IgD-negative memory B cell (primary cell): ENCODE measurements at regions not wholly inside any gene's neighbourhood (a gene's known extent, or its start where the extent isn't known, plus 50 kb on each side); places are given as distances from the start of the nearest gene placed in this dataset.
"Not testable (repeated sequence)": the region's sequence is repeated elsewhere in the genome, so short reads cannot be mapped to it uniquely, and the experiment has no call there.

ENCODE experiments used
- H3K27ac Mint-ChIP-seq, 3 donors: one replicate each; pipeline ENCODE4 v1.8.0; 2020 to 2022; ENCODE audit warnings: mild to moderate bottlenecking in 3 of 3, mixed read lengths in 3 of 3, moderate library complexity in 1 of 3
- H3K27me3 Mint-ChIP-seq: one replicate; pipeline ENCODE4 v1.8.0; 2021; ENCODE audit warnings: mixed read lengths
- H3K36me3 Mint-ChIP-seq: one replicate; pipeline ENCODE4 v1.8.0; 2020; ENCODE audit warnings: mild to moderate bottlenecking, mixed read lengths
- H3K4me1 Mint-ChIP-seq, 3 donors: one replicate each; pipeline ENCODE4 v1.8.0; 2020 to 2022; ENCODE audit warnings: mixed read lengths in 3 of 3, mild to moderate bottlenecking in 1 of 3
- H3K4me3 Mint-ChIP-seq, 4 donors: one replicate each; pipeline ENCODE4 v1.8.0; 2020 to 2022; ENCODE audit warnings: mild to moderate bottlenecking in 4 of 4, mixed read lengths in 4 of 4, moderate library complexity in 3 of 4
- H3K9me3 Mint-ChIP-seq, 3 donors: one replicate each; pipeline ENCODE4 v1.8.0; 2020 to 2021; ENCODE audit warnings: mixed read lengths in 3 of 3, mild to moderate bottlenecking in 1 of 3

DNA sequence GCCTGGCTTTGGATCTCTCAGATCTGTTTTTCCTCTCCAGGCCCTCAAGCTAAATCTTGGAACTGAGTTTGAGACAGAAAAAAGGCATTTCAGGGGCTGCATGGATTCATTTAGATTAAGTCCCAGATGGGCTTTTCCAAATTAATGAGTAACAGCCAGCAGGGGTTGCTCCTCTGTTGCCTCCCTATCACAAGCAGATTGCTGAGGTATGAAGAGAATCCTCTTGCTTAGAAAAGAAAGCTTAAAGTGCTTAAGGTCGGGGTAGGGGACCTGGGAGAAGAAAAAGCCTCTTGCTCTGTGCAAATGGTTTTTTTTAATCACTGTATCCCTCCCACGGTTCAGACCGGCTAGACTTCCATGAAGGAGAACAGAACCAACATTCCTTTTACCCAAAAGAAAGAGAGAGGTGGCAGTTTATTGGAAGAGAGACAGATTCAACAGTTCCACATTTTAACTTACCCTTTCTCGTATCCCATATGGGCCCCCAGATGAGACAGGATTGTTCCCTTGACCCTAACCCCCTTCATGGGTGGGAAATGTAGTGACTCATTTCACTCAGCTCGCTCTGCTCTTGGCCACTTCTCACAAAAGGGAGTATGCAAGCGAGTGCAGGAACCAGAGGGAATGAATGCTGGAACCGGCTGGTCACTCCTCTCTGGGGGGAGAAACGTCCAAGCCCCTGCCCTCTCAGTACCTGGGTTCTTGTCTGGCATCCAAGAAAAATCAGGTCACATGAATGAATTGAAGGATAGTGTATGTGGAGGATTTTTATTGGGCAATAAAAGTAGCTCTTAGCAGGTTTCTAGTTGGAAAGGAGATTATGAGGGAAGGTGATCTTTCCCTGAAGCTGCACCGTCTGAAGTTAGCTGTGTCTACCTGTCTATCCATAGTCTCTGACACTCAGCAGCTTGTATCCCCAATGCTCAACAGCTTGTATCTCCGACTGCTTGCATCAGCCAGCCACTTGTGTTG lies 745.2 kb downstream of the SI start:
- Mint-ChIP-seq H3K4me1 (no peaks in the 10 kb centered on the region), H3K36me3 (no peaks in the 10 kb centered on the region), H3K9me3 (no peaks in the 10 kb centered on the region), H3K27ac (no peak overlapping the region), H3K4me3 (no peak overlapping the region), H3K27me3 (no peaks in the 10 kb centered on the region)

DNA sequence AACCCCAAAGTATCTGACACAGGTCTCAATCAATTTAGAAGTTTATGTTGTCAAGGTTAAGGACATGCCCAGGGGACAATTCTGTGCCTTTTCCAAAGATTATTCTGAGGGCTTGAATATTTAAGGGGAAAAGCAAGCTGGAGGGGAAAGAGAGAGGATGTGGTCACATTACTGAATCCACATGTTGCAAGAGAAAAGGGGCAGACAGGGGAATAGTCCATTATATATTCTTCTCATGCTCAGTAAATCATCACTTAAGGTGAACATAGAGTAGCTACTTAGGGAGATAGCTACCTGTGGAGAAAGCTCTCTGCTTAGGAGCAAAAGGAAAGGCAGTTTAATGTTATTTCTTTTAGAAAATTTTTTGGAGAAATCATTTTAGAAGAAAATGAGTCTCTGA lies 751.6 kb downstream of the SI start:
- Mint-ChIP-seq H3K9me3 (peaks cover 0 to 2% (median 0%) of the 10 kb centered on the region in 3 donors), H3K4me1 (no peaks in the 10 kb centered on the region), H3K27me3 (no peaks in the 10 kb centered on the region), H3K36me3 (no peaks in the 10 kb centered on the region), H3K4me3 (no peak overlapping the region), H3K27ac (no peak overlapping the region)

DNA sequence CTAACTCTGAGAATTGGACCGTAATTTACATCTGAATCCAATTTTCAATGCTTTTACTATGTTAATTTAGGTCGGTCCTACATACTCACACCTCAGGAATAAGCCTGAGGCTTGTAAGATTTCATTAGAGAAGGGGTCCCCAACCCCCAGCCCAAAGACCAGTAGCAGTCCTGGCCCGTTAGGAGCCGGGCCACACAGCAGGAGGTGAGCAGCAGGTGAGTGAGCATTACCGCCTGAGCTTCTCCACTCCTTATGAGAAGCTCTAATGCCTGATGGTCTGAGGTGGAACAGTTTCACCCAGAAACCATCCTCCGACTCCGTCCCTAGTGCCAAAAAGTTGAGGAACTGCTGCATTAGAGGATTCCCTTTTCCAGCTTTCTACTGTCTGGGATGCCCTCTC lies 757.3 kb downstream of the SI start:
- no peak overlapping the region for H3K4me3 Mint-ChIP-seq
- no peaks in the 10 kb centered on the region for H3K4me1 Mint-ChIP-seq
- no peaks in the 10 kb centered on the region for H3K36me3 Mint-ChIP-seq
- peaks cover 0 to 5% (median 0%) of the 10 kb centered on the region in 3 donors for H3K9me3 Mint-ChIP-seq
- no peaks in the 10 kb centered on the region for H3K27me3 Mint-ChIP-seq
- H3K27ac Mint-ChIP-seq: no peak overlapping the region

DNA sequence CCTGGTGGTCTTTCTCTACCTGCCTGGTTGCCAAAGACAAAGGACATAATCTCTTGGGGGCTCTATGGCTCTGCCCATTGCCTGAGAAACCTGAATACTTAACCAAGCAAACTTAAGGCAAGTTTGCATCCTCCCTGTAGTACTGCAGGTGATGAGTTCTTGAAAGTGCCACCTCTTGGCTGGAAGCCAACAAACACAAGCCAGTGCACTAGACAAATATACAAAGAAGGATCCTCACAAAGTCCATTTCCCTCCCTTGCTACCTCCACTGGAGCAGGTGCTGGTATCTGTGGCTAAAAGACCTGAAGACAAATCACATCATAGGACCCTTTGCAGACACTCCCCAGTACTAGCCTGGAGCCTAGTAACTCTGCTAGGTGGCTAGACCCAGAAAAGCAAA lies 772.3 kb downstream of the SI start:
- no peaks in the 10 kb centered on the region for H3K27me3 Mint-ChIP-seq
- no peak overlapping the region for H3K4me3 Mint-ChIP-seq
- no peak overlapping the region for H3K27ac Mint-ChIP-seq
- H3K36me3 Mint-ChIP-seq: peaks cover 3% of the 10 kb centered on the region
- peaks cover 2 to 17% (median 8%) of the 10 kb centered on the region in 3 donors for H3K9me3 Mint-ChIP-seq
- no peaks in the 10 kb centered on the region for H3K4me1 Mint-ChIP-seq

DNA sequence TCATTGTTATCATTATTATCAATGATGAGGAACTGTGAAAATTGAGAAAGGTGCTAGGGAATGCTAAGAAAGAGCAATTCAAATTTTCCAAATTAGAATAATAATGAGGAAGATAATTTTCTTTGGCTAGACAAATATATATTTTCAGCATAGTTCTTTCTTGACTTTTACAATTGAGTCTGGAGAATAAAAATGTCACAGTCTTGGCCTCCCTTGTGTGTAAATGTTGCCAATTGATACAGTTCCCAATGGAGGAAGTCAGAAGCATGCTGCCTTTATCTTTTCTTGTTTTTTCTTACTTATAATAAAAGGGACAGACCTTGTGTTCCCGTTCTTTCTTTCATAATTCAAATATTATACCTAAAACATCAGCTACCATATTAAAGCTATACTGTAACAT lies 774.4 kb downstream of the SI start:
- Mint-ChIP-seq H3K27ac (no peak overlapping the region), H3K36me3 (peaks cover 3% of the 10 kb centered on the region), H3K27me3 (no peaks in the 10 kb centered on the region), H3K9me3 (peaks cover 2 to 9% (median 2%) of the 10 kb centered on the region in 3 donors), H3K4me3 (no peak overlapping the region), H3K4me1 (no peaks in the 10 kb centered on the region)

DNA sequence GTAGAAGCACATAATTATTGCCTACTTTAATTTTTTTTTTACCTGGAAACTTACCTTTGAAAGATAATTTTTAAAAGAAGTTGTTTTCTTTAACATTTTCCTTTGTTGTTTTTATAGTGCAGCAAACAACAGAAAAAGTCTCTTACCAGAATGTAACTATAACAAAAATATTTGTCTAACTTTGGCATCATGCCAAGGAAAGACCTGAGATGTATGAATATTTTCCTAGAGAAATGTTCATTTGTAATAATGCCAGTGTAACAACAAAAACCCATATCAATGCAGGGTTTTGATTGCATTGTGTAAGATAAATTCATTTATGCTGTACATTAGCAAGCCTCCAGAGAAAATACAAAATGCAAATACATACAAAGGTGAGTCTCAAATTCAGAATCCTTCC lies 775.7 kb downstream of the SI start:
- peaks cover 3% of the 10 kb centered on the region for H3K36me3 Mint-ChIP-seq
- H3K4me1 Mint-ChIP-seq: no peaks in the 10 kb centered on the region
- H3K27ac Mint-ChIP-seq: no peak overlapping the region
- H3K4me3 Mint-ChIP-seq: no peak overlapping the region
- H3K9me3 Mint-ChIP-seq: peaks cover 2 to 9% (median 2%) of the 10 kb centered on the region in 3 donors
- no peaks in the 10 kb centered on the region for H3K27me3 Mint-ChIP-seq

DNA sequence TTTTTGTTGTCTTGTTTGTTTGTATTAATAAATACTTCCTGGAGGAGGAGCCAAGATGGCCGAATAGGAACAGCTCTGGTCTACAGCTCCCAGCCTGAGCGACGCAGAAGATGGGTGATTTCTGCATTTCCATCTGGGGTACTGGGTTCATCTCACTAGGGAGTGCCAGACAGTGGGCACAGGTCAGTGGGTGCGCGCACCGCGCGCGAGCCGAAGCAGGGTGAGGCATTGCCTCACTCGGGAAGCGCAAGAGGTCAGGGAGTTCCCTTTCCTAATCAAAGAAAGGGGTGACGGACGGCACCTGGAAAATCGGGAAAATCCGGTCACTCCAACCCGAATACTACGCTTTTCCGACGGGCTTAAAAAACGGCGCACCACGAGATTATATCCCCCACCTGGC lies 786.8 kb downstream of the SI start:
- H3K27me3 Mint-ChIP-seq, H3K36me3 Mint-ChIP-seq, H3K27ac Mint-ChIP-seq, H3K9me3 Mint-ChIP-seq, H3K4me1 Mint-ChIP-seq, H3K4me3 Mint-ChIP-seq: not testable (repeated sequence)

DNA sequence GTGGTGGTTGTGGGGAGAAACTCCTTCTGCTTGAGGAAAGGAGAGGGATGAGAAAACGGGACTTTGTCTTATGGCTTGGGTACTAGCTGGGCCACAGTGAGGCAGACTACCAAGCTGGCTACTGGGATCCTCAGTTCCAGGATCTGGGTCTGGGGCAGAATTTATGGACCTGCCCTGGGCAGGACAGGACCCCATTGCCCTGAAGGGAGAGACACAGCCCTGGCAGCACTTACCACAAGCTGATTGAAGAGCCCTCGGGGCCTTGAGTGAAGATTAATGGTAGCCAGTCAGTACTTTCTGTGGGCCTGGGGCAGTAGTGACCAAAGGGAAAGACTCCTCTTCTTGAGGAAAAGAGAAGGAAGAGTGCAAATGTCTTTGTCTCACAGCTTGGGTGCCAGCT lies 799.7 kb downstream of the SI start:
- peak overlapping the region in 1 of 4 donors; percentile 20 for H3K4me3 Mint-ChIP-seq
- H3K4me1 Mint-ChIP-seq: no peaks in the 10 kb centered on the region
- peaks cover 3 to 6% (median 4%) of the 10 kb centered on the region in 3 donors for H3K9me3 Mint-ChIP-seq
- H3K36me3 Mint-ChIP-seq: no peaks in the 10 kb centered on the region
- H3K27me3 Mint-ChIP-seq: no peaks in the 10 kb centered on the region
- H3K27ac Mint-ChIP-seq: no peak overlapping the region

DNA sequence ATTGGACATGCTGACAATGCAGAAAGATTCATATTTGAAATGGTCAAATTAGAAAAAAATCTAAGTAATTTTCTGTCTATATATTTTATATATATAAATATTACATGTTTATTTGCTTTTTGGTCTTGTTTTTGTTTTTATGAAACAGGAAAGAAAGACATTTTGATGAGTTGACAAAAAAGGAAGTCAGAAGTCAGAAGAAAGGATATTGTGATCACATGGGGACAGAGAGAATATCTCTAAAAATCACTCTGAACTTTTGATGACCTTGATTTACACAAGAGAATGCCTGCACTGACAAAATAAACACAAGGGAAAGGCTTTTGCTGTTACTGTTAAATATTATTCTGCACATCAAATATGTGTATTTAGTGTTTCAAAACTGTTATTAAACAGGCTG lies 811.2 kb downstream of the SI start:
- H3K4me1 Mint-ChIP-seq: no peaks in the 10 kb centered on the region

DNA sequence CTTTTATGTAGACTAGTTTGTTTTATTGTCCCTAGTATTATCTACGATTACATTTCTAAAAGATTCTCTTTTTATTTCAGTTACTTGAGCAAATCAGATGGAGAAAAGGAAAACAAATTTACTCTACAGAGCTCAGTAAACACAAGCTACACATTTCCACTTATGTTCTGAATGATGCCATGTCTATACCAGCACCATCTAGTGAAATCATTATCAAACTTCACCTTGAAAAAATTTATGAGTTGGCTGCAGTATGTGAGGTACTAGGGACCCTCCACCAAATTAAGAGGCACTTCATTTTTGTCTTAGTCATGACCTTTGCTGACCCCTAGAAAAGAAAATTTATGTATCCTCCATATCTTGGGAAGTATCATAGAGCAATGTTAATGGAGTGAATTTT lies 827.4 kb downstream of the SI start:
- H3K9me3 Mint-ChIP-seq: peaks cover 0 to 4% (median 1%) of the 10 kb centered on the region in 3 donors
- H3K36me3 Mint-ChIP-seq: no peaks in the 10 kb centered on the region

More for the DNA sequence above, 811.2 kb downstream of the SI start:
- no peak overlapping the region for H3K27ac Mint-ChIP-seq
- peaks cover 2% of the 10 kb centered on the region for H3K36me3 Mint-ChIP-seq
- no peaks in the 10 kb centered on the region for H3K27me3 Mint-ChIP-seq
- H3K4me3 Mint-ChIP-seq: no peak overlapping the region
- H3K9me3 Mint-ChIP-seq: peaks cover 5 to 12% (median 7%) of the 10 kb centered on the region in 3 donors

DNA sequence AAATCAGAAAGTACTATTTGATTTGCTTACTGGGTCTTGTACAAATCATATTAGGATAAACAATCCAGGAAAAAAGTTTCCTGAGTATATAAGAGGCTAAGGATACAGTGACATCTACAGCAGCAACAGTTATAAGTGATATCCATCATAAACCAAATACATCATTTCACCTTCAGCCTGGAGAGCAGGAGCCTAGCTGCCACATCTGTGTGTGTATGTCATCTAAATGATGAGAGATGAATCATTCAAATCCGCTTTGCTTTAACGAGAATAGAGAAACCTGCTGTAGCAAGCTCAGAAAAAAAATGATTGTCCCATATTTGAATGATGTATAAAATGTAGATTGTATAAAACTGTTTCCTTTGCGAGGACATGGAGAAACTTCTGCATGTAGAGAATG lies 841.4 kb downstream of the SI start:
- no peak overlapping the region for H3K27ac Mint-ChIP-seq

More for the DNA sequence above, 827.4 kb downstream of the SI start:
- no peaks in the 10 kb centered on the region for H3K27me3 Mint-ChIP-seq
- H3K4me1 Mint-ChIP-seq: peaks cover 0 to 1% (median 1%) of the 10 kb centered on the region in 3 donors
- H3K4me3 Mint-ChIP-seq: no peak overlapping the region
- no peak overlapping the region for H3K27ac Mint-ChIP-seq

DNA sequence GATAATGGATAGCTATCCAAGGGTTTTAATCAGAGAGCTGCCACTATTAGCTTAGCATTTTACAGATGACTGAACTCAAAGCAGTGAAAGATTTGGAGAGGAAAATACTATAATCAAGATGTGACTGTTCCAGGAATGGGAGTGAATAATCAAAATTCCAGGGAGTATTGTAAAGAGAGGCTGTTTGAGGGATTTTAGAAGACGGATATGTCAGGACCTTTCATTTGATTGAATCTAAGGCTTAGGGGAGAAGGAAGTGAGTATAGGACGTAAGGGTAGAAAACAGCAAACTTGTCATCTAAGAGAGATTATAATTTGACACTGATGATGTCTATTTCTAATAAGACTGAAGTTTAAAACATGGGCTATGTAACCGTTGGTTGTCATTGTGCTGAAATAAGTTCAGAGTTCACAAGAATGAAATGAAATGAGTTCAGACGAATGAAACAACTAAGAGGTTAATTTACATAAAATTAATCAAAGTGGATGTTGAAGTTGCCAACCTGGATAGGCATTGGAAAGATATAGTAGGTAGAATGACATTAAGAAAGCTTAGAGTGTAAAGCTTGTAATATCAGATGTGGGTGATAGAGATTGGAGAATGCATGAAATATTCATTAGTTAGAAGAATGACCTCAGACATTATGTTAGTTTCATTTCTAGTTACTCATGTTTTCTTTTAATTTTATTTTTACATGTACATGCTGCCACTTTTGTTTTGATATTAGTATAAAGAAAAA lies 842.8 kb downstream of the SI start:
- Mint-ChIP-seq H3K4me1 (no peaks in the 10 kb centered on the region), H3K4me3 (no peak overlapping the region), H3K27me3 (no peaks in the 10 kb centered on the region), H3K9me3 (peaks cover 2 to 6% (median 3%) of the 10 kb centered on the region in 3 donors), H3K36me3 (no peaks in the 10 kb centered on the region), H3K27ac (no peak overlapping the region)

More for the DNA sequence above, 841.4 kb downstream of the SI start:
- H3K4me3 Mint-ChIP-seq: no peak overlapping the region
- no peaks in the 10 kb centered on the region for H3K27me3 Mint-ChIP-seq
- H3K36me3 Mint-ChIP-seq: no peaks in the 10 kb centered on the region
- peaks cover 2 to 4% (median 3%) of the 10 kb centered on the region in 3 donors for H3K9me3 Mint-ChIP-seq
- H3K4me1 Mint-ChIP-seq: no peaks in the 10 kb centered on the region

DNA sequence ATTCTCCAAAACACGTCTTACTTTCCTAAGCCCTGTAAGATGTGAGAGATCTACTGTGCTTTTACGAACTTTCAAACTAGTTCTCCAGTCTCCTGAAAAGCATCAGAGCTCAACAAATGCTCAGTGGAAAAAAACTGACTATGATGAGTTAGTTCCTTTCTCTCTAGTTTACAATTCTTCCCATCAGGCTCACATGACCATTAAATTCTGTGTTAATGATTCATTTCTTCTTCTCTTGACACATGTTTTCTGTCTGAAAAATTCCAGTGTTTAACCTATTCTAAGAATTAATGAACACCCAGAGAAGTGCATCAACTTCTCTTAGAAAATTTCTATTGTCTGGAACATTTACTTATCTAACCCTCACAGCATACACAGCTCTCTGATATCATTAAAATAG lies 844.3 kb downstream of the SI start:
- H3K27me3 Mint-ChIP-seq: no peaks in the 10 kb centered on the region
- H3K4me1 Mint-ChIP-seq: no peaks in the 10 kb centered on the region
- no peak overlapping the region for H3K27ac Mint-ChIP-seq
- H3K36me3 Mint-ChIP-seq: no peaks in the 10 kb centered on the region
- H3K9me3 Mint-ChIP-seq: peaks cover 1 to 9% (median 3%) of the 10 kb centered on the region in 3 donors
- no peak overlapping the region for H3K4me3 Mint-ChIP-seq

DNA sequence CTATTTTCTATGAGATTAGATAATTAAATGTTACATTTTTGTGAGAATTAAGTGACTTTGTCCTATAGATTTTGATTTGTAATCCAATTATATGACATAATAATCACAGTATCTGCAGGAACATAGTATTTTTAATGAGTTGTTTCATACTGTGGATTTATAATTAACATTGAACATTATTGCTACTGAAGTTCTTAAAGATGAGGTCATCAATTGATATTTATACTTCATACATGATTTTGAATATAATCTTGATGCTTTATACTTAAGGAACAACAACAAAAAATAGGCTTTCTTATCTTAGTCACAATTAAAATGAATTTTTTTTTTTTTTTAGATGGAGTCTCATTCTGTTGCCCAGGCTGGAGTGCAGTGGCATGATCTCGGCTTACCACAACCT lies 846.6 kb downstream of the SI start:
- H3K4me1 Mint-ChIP-seq: no peaks in the 10 kb centered on the region
- no peak overlapping the region for H3K4me3 Mint-ChIP-seq
- H3K27ac Mint-ChIP-seq: no peak overlapping the region
- H3K36me3 Mint-ChIP-seq: no peaks in the 10 kb centered on the region
- no peaks in the 10 kb centered on the region for H3K27me3 Mint-ChIP-seq
- H3K9me3 Mint-ChIP-seq: peaks cover 0 to 9% (median 3%) of the 10 kb centered on the region in 3 donors

DNA sequence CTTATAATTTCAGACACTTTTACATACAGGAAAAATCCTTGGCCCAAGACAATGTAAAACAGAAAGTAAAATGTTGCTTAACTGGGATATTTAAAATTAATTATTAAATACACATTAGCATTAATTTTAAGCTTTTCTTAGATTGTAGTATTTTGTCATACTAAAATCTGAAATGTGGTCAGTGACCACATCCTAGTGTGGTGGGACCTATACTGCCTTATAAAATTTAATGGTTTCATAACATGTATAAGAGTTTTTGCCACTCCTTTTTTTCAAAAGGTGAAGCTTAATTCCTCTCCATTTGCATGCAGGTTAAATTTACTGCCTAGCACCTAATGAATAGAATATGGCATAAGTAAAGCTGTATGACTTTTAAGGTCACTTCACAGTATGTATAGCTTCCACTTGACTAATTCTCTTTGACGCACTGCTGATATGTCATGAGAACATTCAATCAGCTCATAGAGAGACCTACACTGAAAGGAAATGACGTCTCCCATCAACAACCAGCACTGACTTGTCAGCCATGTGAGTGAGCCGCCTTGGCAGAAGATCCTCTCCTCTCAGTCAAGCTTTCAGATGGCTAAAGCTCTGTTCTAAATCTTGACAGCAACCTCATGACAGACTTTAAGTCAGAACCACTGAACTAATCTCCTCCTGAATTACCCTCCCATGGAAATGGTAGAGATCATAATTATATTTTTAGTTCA lies 847.8 kb downstream of the SI start:
- H3K27ac Mint-ChIP-seq: no peak overlapping the region
- H3K36me3 Mint-ChIP-seq: no peaks in the 10 kb centered on the region
- no peaks in the 10 kb centered on the region for H3K27me3 Mint-ChIP-seq
- peaks cover 0 to 9% (median 3%) of the 10 kb centered on the region in 3 donors for H3K9me3 Mint-ChIP-seq
- H3K4me1 Mint-ChIP-seq: no peaks in the 10 kb centered on the region
- no peak overlapping the region for H3K4me3 Mint-ChIP-seq
